ENCODE measurements at regions not wholly inside any gene's neighbourhood (a gene's known extent, or its start where the extent isn't known, plus 50 kb on each side); places are given as distances from the start of the nearest gene placed in this dataset.
A peak's percentile ranks its signal among the peaks of the same experiment; 100 is the strongest.

- no peak overlapping the region for H3K23ac ChIP-seq (ENCODE audit: insufficient read length)
- H4K5ac ChIP-seq (ENCODE audit: insufficient read length, low read depth, low read length), result no peak overlapping the region
- no peak overlapping the region for H3K14ac ChIP-seq (ENCODE audit: insufficient read length)
- H3K9me3 ChIP-seq (ENCODE audit: insufficient read depth in 2 of 2, low read depth in 1 of 2, low read length in 1 of 2), result no peaks in the 10 kb centered on the region
- no peak overlapping the region for H3K4me2 ChIP-seq (ENCODE audit: insufficient read depth in 1 of 2, low read depth in 2 of 2, low read length in 2 of 2)
- no peak overlapping the region for H2BK12ac ChIP-seq (ENCODE audit: low read depth, low read length)
- H3K4me1 ChIP-seq (replicated peaks in 1 of 4; ENCODE audit: control insufficient read depth in 3 of 4, insufficient read depth in 4 of 4, low read length in 3 of 4), result peaks cover 0 to 4% (median under 1%) of the 10 kb centered on the region in 4 experiments; a peak in 2 of 7 replicates
- H3K27ac ChIP-seq (ENCODE audit: low read depth, low read length), result no peak overlapping the region
- H4K91ac ChIP-seq (replicated peaks; ENCODE audit: insufficient read length, low read length), result no peak overlapping the region
- H3K4ac ChIP-seq (replicated peaks; ENCODE audit: insufficient read length, low read depth, low read length), result no peak overlapping the region
- H2AK5ac ChIP-seq (ENCODE audit: low read depth, low read length), result no peak overlapping the region
- FAIRE-seq (no peak), DNase-seq (ENCODE audit: low read depth in 1 of 2, low spot score in 2 of 2) (no peak)
- H2BK5ac ChIP-seq (ENCODE audit: low read depth, low read length), result no peak overlapping the region
- POLR2A ChIA-PET (ENCODE audit: partially characterized antibody), result no interaction called here
- whole genome bisulfite sequencing, 2 experiments (ENCODE audit: extremely low coverage in 1 of 2, insufficient coverage in 1 of 2, insufficient read length in 1 of 2, insufficient replicate concordance in 2 of 2, low coverage in 1 of 2, low lambda C conversion rate in 2 of 2, missing lambda C conversion rate in 1 of 2), result 71% methylated on average over 3 of the region's 3 CpGs; no CpG with 5 or more reads in 1 of the 2 experiments
- no peaks in the 10 kb centered on the region for H3K36me3 ChIP-seq (ENCODE audit: control insufficient read depth in 2 of 4, insufficient read depth in 4 of 4, low read length in 3 of 4)
- H4K8ac ChIP-seq (ENCODE audit: extremely low read depth, insufficient read depth, low read length), result no peak overlapping the region
- H2BK120ac ChIP-seq (replicated peaks; ENCODE audit: low read depth, low read length), result no peak overlapping the region
- no peaks in the 10 kb centered on the region for H3K23me2 ChIP-seq (ENCODE audit: low read depth, low read length)
- no peaks in the 10 kb centered on the region for H3K79me1 ChIP-seq (ENCODE audit: low read depth, low read length)
- no peak overlapping the region for H3K56ac ChIP-seq (replicated peaks; ENCODE audit: insufficient read length, low read depth, low read length)
- H3K18ac ChIP-seq (ENCODE audit: extremely low read depth, low read length), result no peak overlapping the region
- no peak overlapping the region for H2AFZ ChIP-seq (ENCODE audit: low read length)
- TF ChIP-seq MAFK (IDR thresholded peaks at IDR 0.05; ENCODE audit: low read depth, low read length), result peak; percentile 30; the same call in 1 of the 2 replicates
- TF ChIP-seq RNF2 (IDR thresholded peaks at IDR 0.05; ENCODE audit: borderline replicate concordance, low read depth, low read length, missing control alignments, poor library complexity, severe bottlenecking), result no peak
- CTCF ChIA-PET (ENCODE audit: partially characterized antibody), result no interaction called here
- H2BK15ac ChIP-seq (ENCODE audit: low read length), result no peak overlapping the region
- H3K4me3 ChIP-seq (ENCODE audit: extremely low read depth in 1 of 4, insufficient read depth in 2 of 4, low read depth in 3 of 4, low read length in 4 of 4), result no peak overlapping the region
- H3K27me3 ChIP-seq (replicated peaks in 1 of 4; ENCODE audit: control insufficient read depth in 3 of 4, extremely low read depth in 1 of 4, insufficient read depth in 3 of 4, low read length in 3 of 4), result no peaks in the 10 kb centered on the region
- H4K20me1 ChIP-seq (replicated peaks in 1 of 2; ENCODE audit: control insufficient read depth in 1 of 2, insufficient read depth in 2 of 2, low read length in 2 of 2), result no peaks in the 10 kb centered on the region
- no peak overlapping the region for H2BK20ac ChIP-seq (ENCODE audit: low read length)
- H3K79me2 ChIP-seq (ENCODE audit: control insufficient read depth in 1 of 2, insufficient read depth in 2 of 2, low read length in 2 of 2), result no peaks in the 10 kb centered on the region
- no peak overlapping the region for H3K9ac ChIP-seq (replicated peaks in 1 of 4; ENCODE audit: extremely low read depth in 1 of 4, low read depth in 3 of 4, low read length in 3 of 4)
These were observed 238.2 kb downstream of the CDH7 start for GRCh38 chr18:65988972-65989371.
